Osteocyte (in vitro differentiated cells): ENCODE measurements at regions not wholly inside any gene's neighbourhood (a gene's known extent, or its start where the extent isn't known, plus 50 kb on each side); places are given as distances from the start of the nearest gene placed in this dataset.
"Not testable (repeated sequence)": the region's sequence is repeated elsewhere in the genome, so short reads cannot be mapped to it uniquely, and the experiment has no call there.

Source experiments
- DNase-seq: peaks from one replicate; pipeline ENCODE4 v3.0.0; 2021; ENCODE audit warnings: mixed read lengths; ENCODE audit not compliant: unreplicated experiment; ENCODE audit errors: extremely low spot score
- H3K27ac Mint-ChIP-seq: one replicate; pipeline ENCODE4 v1.8.0; 2021; ENCODE audit warnings: mild to moderate bottlenecking, mixed read lengths; ENCODE audit not compliant: unreplicated experiment
- H3K27me3 Mint-ChIP-seq: one replicate; pipeline ENCODE4 v1.8.0; 2021; ENCODE audit warnings: mixed read lengths; ENCODE audit not compliant: unreplicated experiment
- H3K36me3 Mint-ChIP-seq: one replicate; pipeline ENCODE4 v1.8.0; 2021; ENCODE audit warnings: mixed read lengths; ENCODE audit not compliant: unreplicated experiment
- H3K4me1 Mint-ChIP-seq: one replicate; pipeline ENCODE4 v1.8.0; 2021; ENCODE audit warnings: mixed read lengths; ENCODE audit not compliant: unreplicated experiment
- H3K4me3 Mint-ChIP-seq: one replicate; pipeline ENCODE4 v1.8.0; 2021; ENCODE audit warnings: mild to moderate bottlenecking, moderate library complexity, mixed read lengths; ENCODE audit not compliant: unreplicated experiment
- H3K9me3 Mint-ChIP-seq: one replicate; pipeline ENCODE4 v1.8.0; 2021; ENCODE audit warnings: mixed read lengths; ENCODE audit not compliant: unreplicated experiment
- CTCF ChIP-seq: fragments of 200-600 bp; sonication (generic); IDR thresholded peaks from 2 replicates; pipeline ENCODE4 v1.5.0; 2021; ENCODE audit warnings: antibody characterized with exemption, mild to moderate bottlenecking, moderate library complexity

GRCh38 chr20:26373066-26373465, 676.4 kb upstream of the ZNF337 start:
- H3K4me3 Mint-ChIP-seq, H3K27ac Mint-ChIP-seq, H3K9me3 Mint-ChIP-seq, H3K36me3 Mint-ChIP-seq, DNase-seq, H3K4me1 Mint-ChIP-seq, H3K27me3 Mint-ChIP-seq: not testable (repeated sequence)

GRCh38 chr20:26354511-26354910, 657.9 kb upstream of the ZNF337 start:
- H3K27ac Mint-ChIP-seq, result no peak overlapping the region
- no peaks in the 10 kb centered on the region for H3K36me3 Mint-ChIP-seq
- TF ChIP-seq CTCF, result no peak
- peaks cover 17% of the 10 kb centered on the region for H3K9me3 Mint-ChIP-seq
- DNase-seq, result no peak
- no peaks in the 10 kb centered on the region for H3K4me1 Mint-ChIP-seq
- no peaks in the 10 kb centered on the region for H3K27me3 Mint-ChIP-seq
- H3K4me3 Mint-ChIP-seq, result no peak overlapping the region

GRCh38 chr20:26347396-26347795, 650.7 kb upstream of the ZNF337 start:
- Mint-ChIP-seq H3K9me3 (peaks cover 25% of the 10 kb centered on the region), H3K27ac (no peak overlapping the region), H3K36me3 (no peaks in the 10 kb centered on the region), H3K27me3 (no peaks in the 10 kb centered on the region), H3K4me1 (no peaks in the 10 kb centered on the region), H3K4me3 (no peak overlapping the region)
- no peak for TF ChIP-seq CTCF
- no peak for DNase-seq

- H3K4me3 Mint-ChIP-seq, H3K27me3 Mint-ChIP-seq, DNase-seq, H3K36me3 Mint-ChIP-seq, H3K4me1 Mint-ChIP-seq, H3K27ac Mint-ChIP-seq: not testable (repeated sequence)
- H3K9me3 Mint-ChIP-seq, result peaks cover 12% of the 10 kb centered on the region
Measured at GRCh38 chr20:26340460-26341065, 643.9 kb upstream of the ZNF337 start.

GRCh38 chr20:26324177-26324576, 627.5 kb upstream of the ZNF337 start:
- no peaks in the 10 kb centered on the region for H3K27me3 Mint-ChIP-seq
- H3K9me3 Mint-ChIP-seq, result peaks cover under 1% of the 10 kb centered on the region
- H3K36me3 Mint-ChIP-seq, result no peaks in the 10 kb centered on the region
- H3K4me1 Mint-ChIP-seq, result no peaks in the 10 kb centered on the region
- DNase-seq, result no peak
- H3K27ac Mint-ChIP-seq, result no peak overlapping the region
- no peak overlapping the region for H3K4me3 Mint-ChIP-seq
- TF ChIP-seq CTCF, result no peak

- no peak for TF ChIP-seq CTCF
- no peak overlapping the region for H3K27ac Mint-ChIP-seq
- no peaks in the 10 kb centered on the region for H3K4me1 Mint-ChIP-seq
- no peak overlapping the region for H3K4me3 Mint-ChIP-seq
- H3K36me3 Mint-ChIP-seq, result no peaks in the 10 kb centered on the region
- H3K27me3 Mint-ChIP-seq, result no peaks in the 10 kb centered on the region
- H3K9me3 Mint-ChIP-seq, result no peaks in the 10 kb centered on the region
- DNase-seq, result no peak
Measured at GRCh38 chr20:26315054-26315453, 618.4 kb upstream of the ZNF337 start.

GRCh38 chr20:26309720-26310119, 613.1 kb upstream of the ZNF337 start:
- H3K36me3 Mint-ChIP-seq, H3K4me3 Mint-ChIP-seq, H3K4me1 Mint-ChIP-seq, DNase-seq, H3K27ac Mint-ChIP-seq, H3K27me3 Mint-ChIP-seq, H3K9me3 Mint-ChIP-seq: not testable (repeated sequence)
